IMR-90 (cell line): ENCODE measurements at regions not wholly inside any gene's neighbourhood (a gene's known extent, or its start where the extent isn't known, plus 50 kb on each side); places are given as distances from the start of the nearest gene placed in this dataset.

Source experiments
- ATAC-seq: fragments of 200-7000 bp; cut with Tn5 transposase; 2 replicates; pipeline ENCODE4 v1.9.1; 2020; ENCODE audit warnings: low read depth, mild to moderate bottlenecking, moderate library complexity
- BruUV-seq: library from RNA; stranded (reverse); fragments of 400-500 nt; replicated peaks from 2 replicates; lab custom pipeline; 2021; lab: Mats Ljungman, UMichigan
- CTCF ChIA-PET: fragments of 300-600 bp; formaldehyde crosslinking; extraction: SDS; loops from one replicate; lab custom pipeline; 2021; ENCODE audit warnings: antibody characterized with exemption; lab: Yijun Ruan, JAX
- POLR2A ChIA-PET: fragments of 300-600 bp; sonication (Branson Sonifier 250); formaldehyde crosslinking; loops from one replicate; lab custom pipeline; 2022; ENCODE audit warnings: antibody characterized with exemption; ENCODE audit not compliant: unreplicated experiment; lab: Charles Lee
- DNase-seq: peaks from one replicate; pipeline ENCODE4 v3.0.0; 2013
- H2AFZ ChIP-seq: replicated peaks from 2 replicates; pipeline ENCODE3; 2013; ENCODE audit warnings: low read length, mild to moderate bottlenecking; ENCODE audit not compliant: poor library complexity
- H2AK5ac ChIP-seq: 2 replicates; pipeline ENCODE4 v1.6.1; 2013; ENCODE audit warnings: low read depth, low read length, inconsistent platforms
- H2AK9ac ChIP-seq: replicated peaks from 2 replicates; pipeline ENCODE3; 2013; ENCODE audit warnings: mild to moderate bottlenecking, low read depth, low read length, moderate library complexity; ENCODE audit not compliant: poor library complexity
- H2BK120ac ChIP-seq: 2 replicates; pipeline ENCODE4 v1.6.1; 2013; ENCODE audit warnings: low read depth, low read length, inconsistent platforms
- H2BK15ac ChIP-seq: 3 replicates; pipeline ENCODE4 v1.6.1; 2013; ENCODE audit warnings: low read depth, low read length, inconsistent platforms
- H2BK20ac ChIP-seq: 2 replicates; pipeline ENCODE4 v1.6.1; 2013; ENCODE audit warnings: low read depth, mild to moderate bottlenecking, inconsistent platforms, low read length, moderate library complexity
- H2BK5ac ChIP-seq: 2 replicates; pipeline ENCODE4 v1.6.1; 2013; ENCODE audit warnings: mild to moderate bottlenecking, low read depth, low read length, inconsistent platforms; ENCODE audit not compliant: poor library complexity, severe bottlenecking
- H3K14ac ChIP-seq: replicated peaks from 2 replicates; pipeline ENCODE4 v1.6.1; 2013; ENCODE audit warnings: low read depth, low read length, inconsistent platforms
- H3K18ac ChIP-seq: 2 replicates; pipeline ENCODE4 v1.6.1; 2013; ENCODE audit warnings: low read depth, low read length, control low read depth
- H3K23ac ChIP-seq: 2 replicates; pipeline ENCODE4 v1.6.1; 2013; ENCODE audit warnings: low read depth, low read length, inconsistent platforms
- H3K27ac ChIP-seq: 2 replicates; pipeline ENCODE4 v1.5.1; 2013; ENCODE audit warnings: mild to moderate bottlenecking, control low read depth, low read length; ENCODE audit not compliant: insufficient read depth
- H3K27me3 ChIP-seq: 2 replicates; pipeline ENCODE4 v1.6.1; 2013; ENCODE audit warnings: low read length; ENCODE audit not compliant: control insufficient read depth, insufficient read depth
- H3K36me3 ChIP-seq: 2 replicates; pipeline ENCODE4 v1.6.1; 2013; ENCODE audit warnings: low read length, mixed read lengths; ENCODE audit not compliant: control insufficient read depth, insufficient read depth
- H3K4ac ChIP-seq: 2 replicates; pipeline ENCODE4 v1.6.1; 2013; ENCODE audit warnings: low read depth, low read length, inconsistent platforms
- H3K4me1 ChIP-seq: 2 replicates; pipeline ENCODE4 v1.6.1; 2013; ENCODE audit warnings: low read length, mixed read lengths; ENCODE audit not compliant: control insufficient read depth, insufficient read depth
- H3K4me2 ChIP-seq: 2 replicates; pipeline ENCODE4 v1.6.1; 2013; ENCODE audit warnings: low read depth, mild to moderate bottlenecking, control low read depth, low read length, moderate library complexity
- H3K4me3 ChIP-seq: 2 replicates; pipeline ENCODE4 v1.5.1; 2013; ENCODE audit warnings: low read depth, mild to moderate bottlenecking, control low read depth, low read length, moderate library complexity; ENCODE audit not compliant: insufficient read depth
- H3K56ac ChIP-seq: 2 replicates; pipeline ENCODE4 v1.6.1; 2013; ENCODE audit warnings: low read length, inconsistent platforms; ENCODE audit not compliant: insufficient read depth; ENCODE audit errors: extremely low read depth
- H3K79me1 ChIP-seq, 2 experiments: 2 replicates each; pipeline ENCODE4 v1.6.1; 2013; ENCODE audit warnings: low read length in 2 of 2, inconsistent platforms in 1 of 2, low read depth in 1 of 2
- H3K9ac ChIP-seq: 2 replicates; pipeline ENCODE4 v1.6.1; 2013; ENCODE audit warnings: low read depth, low read length, control low read depth
- H3K9me1 ChIP-seq: 2 replicates; pipeline ENCODE4 v1.6.1; 2013; ENCODE audit warnings: low read length, inconsistent platforms; ENCODE audit not compliant: insufficient read depth
- H3K9me3 ChIP-seq: 2 replicates; pipeline ENCODE4 v1.6.1; 2013; ENCODE audit warnings: low read length; ENCODE audit not compliant: control insufficient read depth, insufficient read depth
- H4K20me1 ChIP-seq: 2 replicates; pipeline ENCODE4 v1.6.1; 2013; ENCODE audit warnings: low read length, inconsistent platforms; ENCODE audit not compliant: insufficient read depth
- H4K5ac ChIP-seq: 2 replicates; pipeline ENCODE4 v1.6.1; 2013; ENCODE audit warnings: mild to moderate bottlenecking, low read depth, low read length, control low read depth
- H4K8ac ChIP-seq, 2 experiments: 2 replicates each; pipeline ENCODE4 v1.6.1; 2013; ENCODE audit warnings: low read depth in 2 of 2, low read length in 2 of 2, control low read depth in 1 of 2, inconsistent platforms in 1 of 2
- H4K91ac ChIP-seq: 2 replicates; pipeline ENCODE4 v1.6.1; 2013; ENCODE audit warnings: low read depth, low read length, inconsistent platforms; ENCODE audit not compliant: insufficient read depth
- BHLHE40 ChIP-seq: fragments of 150-350 bp; IDR thresholded peaks from 2 replicates; pipeline ENCODE4 v1.6.1; 2016; ENCODE audit warnings: mild to moderate bottlenecking, low read depth, low read length
- CTCF ChIP-seq: conservative IDR thresholded peaks from 2 replicates; pipeline ENCODE4 v1.5.1; 2012; ENCODE audit warnings: mild to moderate bottlenecking, low read depth, low read length, improper control_type of control experiment
- RAD21 ChIP-seq: IDR thresholded peaks from 2 replicates; pipeline ENCODE4 v1.6.1; 2012; ENCODE audit warnings: low read length, improper control_type of control experiment
- RCOR1 ChIP-seq: IDR thresholded peaks from 2 replicates; pipeline ENCODE4 v1.6.1; 2012; ENCODE audit warnings: mild to moderate bottlenecking, low read length, improper control_type of control experiment; ENCODE audit not compliant: insufficient replicate concordance
- SMC3 ChIP-seq: fragments of 150-350 bp; IDR thresholded peaks from 2 replicates; pipeline ENCODE4 v1.6.1; 2016; ENCODE audit warnings: low read depth, mild to moderate bottlenecking, antibody characterized with exemption, low read length, moderate library complexity
- USF2 ChIP-seq: fragments of 150-350 bp; IDR thresholded peaks from 2 replicates; pipeline ENCODE4 v1.6.1; 2017; ENCODE audit warnings: mild to moderate bottlenecking, antibody characterized with exemption, low read length, low read depth
- dilution Hi-C: fragments of 300-500 bp; cut with HindIII; formaldehyde crosslinking; loops from one replicate; pipeline ENCODE4 v1.14.3; 2018; ENCODE audit warnings: low sequenced_read_pairs; ENCODE audit not compliant: unreplicated experiment
- in situ Hi-C: fragments of 300-500 bp; cut with MboI; formaldehyde crosslinking; loops from 3 replicates; pipeline ENCODE4 v1.14.3; 2019; ENCODE audit warnings: low sequenced_read_pairs, inconsistent platforms, mixed read lengths
- intact Hi-C: fragments of 100-400 bp; cut with micrococcal nuclease; formaldehyde crosslinking; loops from 2 replicates; pipeline ENCODE4 v1.10.0; 2022

- no peak overlapping the region for H3K4me3 ChIP-seq
- no peaks in the 10 kb centered on the region for H3K4me1 ChIP-seq
- ChIA-PET POLR2A (no interaction called here), CTCF (no interaction called here)
- H2BK15ac ChIP-seq, result no peak overlapping the region
- no peak overlapping the region for H4K8ac ChIP-seq
- H3K4me2 ChIP-seq, result no peak overlapping the region
- peaks cover 21% of the 10 kb centered on the region for H3K27me3 ChIP-seq
- no peak overlapping the region for H3K56ac ChIP-seq
- H2BK5ac ChIP-seq, result no peak overlapping the region
- dilution Hi-C loops, result no loop called here
- H2AFZ ChIP-seq, result no peak overlapping the region
- H4K91ac ChIP-seq, result no peak overlapping the region
- no peaks in the 10 kb centered on the region; the same call in 1 of the 2 replicates for H3K9me3 ChIP-seq
- no peaks in the 10 kb centered on the region for H3K79me1 ChIP-seq
- no peak overlapping the region for H4K5ac ChIP-seq
- no TSS peak for BruUV-seq
- H3K14ac ChIP-seq, result no peak overlapping the region
- H3K18ac ChIP-seq, result no peak overlapping the region
- H3K27ac ChIP-seq, result no peak overlapping the region
- H2AK5ac ChIP-seq, result no peak overlapping the region
- no peak overlapping the region for H2AK9ac ChIP-seq
- H3K4ac ChIP-seq, result no peak overlapping the region
- no peaks in the 10 kb centered on the region for H3K9me1 ChIP-seq
- H2BK20ac ChIP-seq, result no peak overlapping the region
- no peaks in the 10 kb centered on the region for H3K36me3 ChIP-seq
- no peaks in the 10 kb centered on the region for H4K20me1 ChIP-seq
- H3K23ac ChIP-seq, result no peak overlapping the region
- in situ Hi-C loops, result no loop called here
- no peak for DNase-seq
- H2BK120ac ChIP-seq, result no peak overlapping the region
- H3K9ac ChIP-seq, result no peak overlapping the region
- intact Hi-C loops, result no loop called here
- no peak for ATAC-seq
- TF ChIP-seq USF2 (no peak), SMC3 (no peak), RCOR1 (no peak), BHLHE40 (no peak), CTCF (no peak), RAD21 (no peak)
Observed at GRCh38 chr9:99466781-99467180, 244.7 kb downstream of the SEC61B start.
